Neural crest cell (in vitro differentiated cells): ENCODE measurements at regions not wholly inside any gene's neighbourhood (a gene's known extent, or its start where the extent isn't known, plus 50 kb on each side); places are given as distances from the start of the nearest gene placed in this dataset.

Source experiments
- DNase-seq: peaks from one replicate; pipeline ENCODE4 v3.0.0; 2021; ENCODE audit warnings: low read depth, mixed read lengths, low spot score
- H3K27ac Mint-ChIP-seq: one replicate; pipeline ENCODE4 v1.8.0; 2021; ENCODE audit warnings: mild to moderate bottlenecking, mixed read lengths; ENCODE audit not compliant: unreplicated experiment
- H3K27me3 Mint-ChIP-seq: 2 replicates; pipeline ENCODE4 v1.8.0; 2021; ENCODE audit warnings: low read depth, mild to moderate bottlenecking, mixed read lengths
- H3K36me3 Mint-ChIP-seq: 2 replicates; pipeline ENCODE4 v1.8.0; 2021; ENCODE audit warnings: low read depth, mild to moderate bottlenecking, mixed read lengths
- H3K4me1 Mint-ChIP-seq: 2 replicates; pipeline ENCODE4 v1.8.0; 2021; ENCODE audit warnings: mixed read lengths
- H3K4me3 Mint-ChIP-seq: one replicate; pipeline ENCODE4 v1.8.0; 2021; ENCODE audit warnings: mild to moderate bottlenecking, mixed read lengths
- H3K9me3 Mint-ChIP-seq: 2 replicates; pipeline ENCODE4 v1.8.0; 2021; ENCODE audit warnings: mixed read lengths
- TF ChIP-seq, protein P1 (sequence below): fragments of 200-600 bp; sonication (generic); conservative IDR thresholded peaks from 2 replicates; pipeline ENCODE4 v1.5.0; 2021; ENCODE audit warnings: antibody characterized with exemption, mild to moderate bottlenecking

GRCh38 chr7:137164251-137164650 is 179.3 kb downstream of the PTN start:
- Mint-ChIP-seq H3K36me3 (peaks cover 3% of the 10 kb centered on the region), H3K9me3 (peaks cover 6% of the 10 kb centered on the region), H3K4me3 (no peak overlapping the region), H3K27ac (no peak overlapping the region), H3K4me1 (peaks cover 4% of the 10 kb centered on the region), H3K27me3 (no peaks in the 10 kb centered on the region)
- TF ChIP-seq, protein P1, sequence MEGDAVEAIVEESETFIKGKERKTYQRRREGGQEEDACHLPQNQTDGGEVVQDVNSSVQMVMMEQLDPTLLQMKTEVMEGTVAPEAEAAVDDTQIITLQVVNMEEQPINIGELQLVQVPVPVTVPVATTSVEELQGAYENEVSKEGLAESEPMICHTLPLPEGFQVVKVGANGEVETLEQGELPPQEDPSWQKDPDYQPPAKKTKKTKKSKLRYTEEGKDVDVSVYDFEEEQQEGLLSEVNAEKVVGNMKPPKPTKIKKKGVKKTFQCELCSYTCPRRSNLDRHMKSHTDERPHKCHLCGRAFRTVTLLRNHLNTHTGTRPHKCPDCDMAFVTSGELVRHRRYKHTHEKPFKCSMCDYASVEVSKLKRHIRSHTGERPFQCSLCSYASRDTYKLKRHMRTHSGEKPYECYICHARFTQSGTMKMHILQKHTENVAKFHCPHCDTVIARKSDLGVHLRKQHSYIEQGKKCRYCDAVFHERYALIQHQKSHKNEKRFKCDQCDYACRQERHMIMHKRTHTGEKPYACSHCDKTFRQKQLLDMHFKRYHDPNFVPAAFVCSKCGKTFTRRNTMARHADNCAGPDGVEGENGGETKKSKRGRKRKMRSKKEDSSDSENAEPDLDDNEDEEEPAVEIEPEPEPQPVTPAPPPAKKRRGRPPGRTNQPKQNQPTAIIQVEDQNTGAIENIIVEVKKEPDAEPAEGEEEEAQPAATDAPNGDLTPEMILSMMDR = no peak
- DNase-seq = no peak

GRCh38 chr7:137160236-137160635 is 183.3 kb downstream of the PTN start:
- Mint-ChIP-seq H3K27me3 (no peaks in the 10 kb centered on the region), H3K4me3 (no peak overlapping the region), H3K27ac (no peak overlapping the region), H3K4me1 (no peaks in the 10 kb centered on the region), H3K9me3 (peaks cover 13% of the 10 kb centered on the region), H3K36me3 (peaks cover 7% of the 10 kb centered on the region)
- TF ChIP-seq, protein P1 = no peak
- DNase-seq = no peak

DNA sequence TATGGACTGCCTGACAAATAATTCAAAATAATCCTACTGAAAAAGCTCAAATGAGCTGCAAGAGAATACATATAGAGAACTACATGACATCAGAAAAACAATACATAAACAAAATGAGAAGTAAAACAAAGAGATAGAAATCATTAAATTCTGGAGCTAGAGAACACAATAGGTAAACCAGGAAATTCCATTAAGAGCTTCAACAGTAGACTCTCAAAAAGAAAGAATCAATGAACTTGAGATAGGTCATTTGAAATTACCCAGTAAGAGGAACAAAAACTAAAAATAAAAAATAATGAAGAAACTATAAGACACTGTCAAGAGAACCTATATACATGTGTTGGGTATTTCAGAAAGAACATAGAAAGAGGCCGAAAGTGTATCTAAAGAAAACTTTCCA is 186.3 kb downstream of the PTN start:
- no peak for DNase-seq
- Mint-ChIP-seq H3K27ac (no peak overlapping the region), H3K27me3 (no peaks in the 10 kb centered on the region), H3K36me3 (peaks cover 5% of the 10 kb centered on the region), H3K4me1 (no peaks in the 10 kb centered on the region), H3K9me3 (peaks cover 6% of the 10 kb centered on the region), H3K4me3 (no peak overlapping the region)
- TF ChIP-seq, protein P1 = no peak

DNA sequence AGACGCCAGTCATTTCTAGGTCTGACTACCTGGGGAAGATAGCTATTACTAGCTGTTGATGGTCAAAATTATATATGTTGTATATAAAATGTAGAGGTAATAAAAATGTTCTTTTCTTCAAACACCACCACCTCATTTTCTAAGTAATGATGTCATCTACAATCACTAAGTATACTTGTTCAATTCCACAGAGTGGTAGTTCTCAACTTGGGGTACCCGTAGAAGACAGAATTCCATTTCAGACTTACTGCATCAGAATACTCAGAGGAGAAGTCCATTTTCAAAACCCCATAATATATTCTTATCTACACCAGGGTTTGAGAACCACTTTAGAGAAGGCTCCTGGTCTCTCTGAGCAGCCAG is 191.9 kb downstream of the PTN start:
- no peaks in the 10 kb centered on the region for H3K9me3 Mint-ChIP-seq
- no peak overlapping the region for H3K27ac Mint-ChIP-seq
- DNase-seq = no peak
- TF ChIP-seq, protein P1 = no peak
- H3K4me3 Mint-ChIP-seq = no peak overlapping the region
- H3K4me1 Mint-ChIP-seq = no peaks in the 10 kb centered on the region
- no peaks in the 10 kb centered on the region for H3K27me3 Mint-ChIP-seq
- no peaks in the 10 kb centered on the region for H3K36me3 Mint-ChIP-seq

DNA sequence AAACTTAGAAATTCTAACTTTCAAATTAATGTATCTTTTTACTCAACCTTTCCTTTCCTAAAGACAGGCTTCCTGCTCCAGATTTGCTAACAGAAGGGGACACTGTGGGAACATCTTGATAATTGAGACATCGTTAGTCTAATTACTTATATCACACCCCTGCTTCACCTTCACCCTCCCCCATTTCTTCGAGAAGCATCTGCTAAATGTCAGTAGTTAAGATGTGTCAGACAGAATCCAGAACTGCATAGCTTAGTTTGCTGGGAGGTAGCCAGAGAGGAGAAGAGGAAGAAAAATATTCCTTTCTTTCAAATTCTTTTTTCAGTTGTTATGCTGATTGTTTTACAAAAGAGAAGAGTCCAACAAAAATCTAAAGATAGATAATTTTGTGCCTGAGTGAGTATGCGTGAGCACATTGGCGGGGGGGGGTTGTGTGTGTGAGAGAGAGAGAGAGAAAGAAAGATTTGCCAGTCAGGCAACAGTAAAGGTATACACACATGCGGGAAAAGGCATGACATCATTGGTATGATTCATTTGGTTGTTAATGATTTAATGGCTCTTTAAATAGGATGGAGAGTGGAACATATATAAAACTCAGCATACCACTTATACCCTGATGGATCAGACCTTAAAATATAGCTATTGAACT is 192.4 kb downstream of the PTN start:
- H3K36me3 Mint-ChIP-seq = no peaks in the 10 kb centered on the region
- H3K27ac Mint-ChIP-seq = no peak overlapping the region
- DNase-seq = no peak
- H3K4me3 Mint-ChIP-seq = no peak overlapping the region
- TF ChIP-seq, protein P1 = no peak
- no peaks in the 10 kb centered on the region for H3K4me1 Mint-ChIP-seq
- H3K9me3 Mint-ChIP-seq = no peaks in the 10 kb centered on the region
- H3K27me3 Mint-ChIP-seq = no peaks in the 10 kb centered on the region
